EH (cell line): ENCODE measurements at regions not wholly inside any gene's neighbourhood (a gene's known extent, or its start where the extent isn't known, plus 50 kb on each side); places are given as distances from the start of the nearest gene placed in this dataset.
"Not testable (repeated sequence)": the region's sequence is repeated elsewhere in the genome, so short reads cannot be mapped to it uniquely, and the experiment has no call there.

Experiments
- DNase-seq: peaks from one replicate; pipeline ENCODE4 v3.0.0-alpha.2; 2015; ENCODE audit warnings: low read depth

DNA sequence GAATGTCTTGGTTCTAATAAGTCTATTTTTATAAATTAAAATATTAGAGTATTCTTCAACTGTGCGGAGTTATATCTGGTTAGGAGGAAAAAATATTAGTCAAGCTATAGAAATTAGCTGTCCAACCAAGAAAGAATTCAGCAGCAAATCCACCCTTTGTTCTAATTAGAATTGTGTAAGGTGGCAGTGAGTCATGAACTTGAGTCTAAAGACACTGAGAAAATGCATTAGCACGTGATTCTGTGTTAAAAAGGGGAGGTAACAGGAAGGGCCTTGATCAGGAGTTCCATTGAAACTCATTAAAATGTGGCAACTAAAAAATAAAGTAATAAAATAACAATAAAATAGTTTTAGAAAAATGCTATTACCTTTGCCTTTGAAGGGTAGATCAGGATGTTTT lies 398.2 kb upstream of the RGS18 start:
- DNase-seq = no peak

DNA sequence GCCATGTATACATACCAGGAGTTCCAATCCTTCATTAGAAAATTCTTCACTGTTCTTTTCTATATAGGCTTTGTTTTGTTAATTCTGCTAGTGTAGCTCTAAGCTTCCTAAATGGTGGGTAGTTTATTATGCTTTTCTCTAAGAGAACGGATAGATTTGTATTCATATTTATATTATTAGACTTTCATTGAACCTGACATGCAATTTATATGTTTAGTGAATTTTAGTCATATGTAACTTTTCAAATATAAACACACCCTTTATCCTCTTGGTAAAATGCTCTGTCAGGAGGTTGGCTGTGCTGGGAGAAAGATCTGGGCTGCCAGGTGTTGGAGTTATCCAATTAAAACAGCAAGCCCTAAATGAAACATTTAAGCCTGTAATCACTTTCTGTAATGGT lies 369.7 kb upstream of the RGS18 start:
- DNase-seq = no peak

DNA sequence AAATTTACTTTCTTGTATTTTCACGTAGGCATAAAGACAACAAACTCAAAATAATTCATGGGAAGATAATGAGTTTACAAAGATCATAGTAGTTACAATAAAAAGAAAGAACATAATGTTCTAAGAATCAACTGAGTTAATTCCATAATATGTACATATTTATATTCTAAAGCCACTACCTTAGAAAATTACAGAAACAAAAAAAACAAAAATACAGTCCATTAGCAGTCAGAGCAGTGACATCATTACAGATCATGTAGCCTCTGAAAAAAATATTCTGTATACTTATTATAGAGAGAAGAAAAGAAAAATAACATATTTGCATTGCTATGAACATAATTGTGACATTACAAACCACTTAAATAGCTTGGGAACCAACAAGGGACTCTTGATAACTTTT lies 360.1 kb upstream of the RGS18 start:
- no peak for DNase-seq

DNA sequence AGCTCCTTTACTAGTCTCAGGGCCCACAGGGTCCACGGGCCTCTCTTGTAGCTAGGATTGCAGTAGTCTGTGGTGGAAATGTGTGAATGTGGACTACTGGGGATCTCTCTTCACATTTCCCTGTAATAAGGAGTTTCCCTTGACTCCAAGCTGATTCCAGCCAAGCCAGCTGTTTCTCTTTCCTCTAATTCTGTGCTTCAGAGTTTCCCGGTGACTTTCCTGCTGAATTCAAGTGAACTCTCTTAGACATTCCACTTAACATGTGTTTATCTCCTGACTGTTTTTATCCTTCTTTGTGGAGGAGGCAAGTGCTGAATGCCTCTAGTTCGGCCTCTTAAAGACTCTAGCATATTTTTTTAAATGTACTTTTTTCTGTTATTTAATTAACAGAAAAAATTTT lies 354.0 kb upstream of the RGS18 start:
- no peak for DNase-seq

DNA sequence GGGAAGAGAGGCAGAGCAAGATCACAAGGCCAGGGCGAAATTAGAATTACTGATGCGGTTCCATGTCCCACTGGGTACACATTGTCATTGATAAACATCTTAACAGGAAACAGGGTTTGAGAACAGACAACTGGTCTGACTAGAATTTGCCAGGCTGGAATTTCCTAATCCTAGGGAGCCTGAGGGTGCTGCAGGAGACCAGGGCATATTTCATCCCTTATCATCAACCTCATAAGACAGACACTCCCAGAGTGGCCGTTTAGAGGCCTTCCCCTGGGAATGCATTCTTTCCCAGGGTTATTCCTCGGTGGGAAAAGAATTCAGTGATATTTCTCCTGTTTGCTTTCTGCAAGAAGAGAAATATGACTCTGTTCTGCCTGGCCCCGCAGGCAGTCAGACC lies 344.7 kb upstream of the RGS18 start:
- not testable (repeated sequence) for DNase-seq

DNA sequence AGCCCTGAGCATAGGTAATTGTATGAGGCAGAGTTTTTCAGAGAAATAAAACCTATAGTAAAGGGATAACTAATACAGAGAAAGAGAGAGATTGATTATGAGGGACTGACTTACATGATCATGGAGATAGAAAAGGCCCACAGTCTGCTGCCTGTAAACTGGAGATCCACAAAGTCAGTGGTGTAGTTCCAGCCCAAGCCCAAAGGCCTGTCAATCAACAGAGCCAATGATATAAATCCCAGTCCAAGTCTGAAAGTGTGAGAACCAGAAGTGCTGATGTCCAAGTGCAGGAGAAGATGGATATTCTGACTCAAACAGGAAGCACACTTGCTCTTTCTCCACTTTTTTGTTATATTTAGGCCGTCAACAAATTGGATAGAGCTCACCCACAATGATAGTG lies 340.1 kb upstream of the RGS18 start:
- no peak for DNase-seq

DNA sequence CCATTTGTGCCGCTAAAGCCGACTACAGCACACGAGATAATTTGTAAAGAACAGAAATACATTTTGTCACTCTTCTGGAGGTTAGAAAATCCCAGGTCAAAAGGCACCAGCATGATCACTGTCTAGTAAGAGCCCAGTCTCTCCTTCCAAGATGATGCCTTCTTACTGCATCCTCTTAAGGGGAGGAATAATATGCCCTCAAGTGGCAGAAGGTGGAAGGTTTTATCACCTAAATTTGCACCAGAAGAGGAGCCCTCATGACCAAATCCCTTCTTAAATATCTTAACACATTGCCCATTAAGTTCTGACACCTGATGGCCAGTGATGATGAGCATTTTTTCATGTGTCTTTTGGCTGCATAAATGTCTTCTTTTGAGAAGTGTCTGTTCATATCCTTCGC lies 326.7 kb upstream of the RGS18 start:
- DNase-seq = no peak

DNA sequence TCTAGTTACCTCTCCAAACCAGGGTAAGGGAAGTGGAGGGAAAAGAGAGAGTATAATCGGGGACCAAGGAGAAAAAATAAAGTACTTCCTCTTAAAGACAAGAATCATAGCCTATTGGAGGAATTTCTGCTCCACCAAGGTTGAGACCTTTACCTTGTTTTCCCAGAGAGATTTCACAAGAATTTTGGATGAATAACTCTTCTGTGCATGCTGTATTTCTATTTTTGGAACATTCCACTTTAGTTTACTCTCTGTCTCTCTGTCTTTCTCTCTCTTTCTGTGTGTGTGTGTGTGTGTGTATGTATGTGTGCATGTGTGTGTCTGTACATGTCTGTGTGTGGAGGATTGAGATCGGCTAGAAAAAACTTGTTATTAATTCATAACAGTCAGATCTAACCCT lies 318.4 kb upstream of the RGS18 start:
- DNase-seq = no peak

DNA sequence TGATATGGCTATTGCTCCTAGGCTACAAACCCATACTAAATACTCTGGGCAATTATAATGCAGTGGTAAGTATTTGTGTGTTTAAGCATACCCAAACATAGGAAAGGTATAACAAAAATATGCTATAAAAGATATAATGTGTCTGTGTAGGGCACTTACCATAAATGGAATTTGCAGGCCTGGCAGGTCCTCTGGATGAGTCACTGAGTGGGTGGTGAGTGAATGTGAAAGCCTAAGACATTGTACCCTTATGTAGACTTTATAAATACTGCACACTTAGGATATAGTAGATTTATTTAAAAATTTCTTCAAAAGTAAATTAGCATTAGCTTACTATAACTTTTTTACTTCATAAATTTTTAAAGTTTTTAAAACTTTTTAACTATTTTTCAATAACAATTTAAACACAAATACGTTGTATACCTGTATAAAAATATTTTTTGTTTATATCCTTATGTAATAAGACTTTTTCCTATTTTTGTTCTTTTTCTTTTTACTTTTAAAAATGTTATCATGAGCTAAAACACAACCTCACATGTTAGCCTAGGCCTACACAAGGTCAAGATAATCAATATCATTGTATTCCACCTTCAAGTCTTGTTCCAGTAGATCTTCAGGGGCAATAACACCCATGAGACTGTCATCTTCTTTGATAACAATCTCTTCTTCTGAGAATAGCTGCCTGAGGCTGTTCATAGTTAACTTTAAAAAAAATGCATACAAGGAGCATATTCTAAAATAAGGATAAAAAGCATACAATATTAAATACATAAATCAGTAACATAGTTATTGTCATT lies 306.3 kb upstream of the RGS18 start:
- no peak for DNase-seq

DNA sequence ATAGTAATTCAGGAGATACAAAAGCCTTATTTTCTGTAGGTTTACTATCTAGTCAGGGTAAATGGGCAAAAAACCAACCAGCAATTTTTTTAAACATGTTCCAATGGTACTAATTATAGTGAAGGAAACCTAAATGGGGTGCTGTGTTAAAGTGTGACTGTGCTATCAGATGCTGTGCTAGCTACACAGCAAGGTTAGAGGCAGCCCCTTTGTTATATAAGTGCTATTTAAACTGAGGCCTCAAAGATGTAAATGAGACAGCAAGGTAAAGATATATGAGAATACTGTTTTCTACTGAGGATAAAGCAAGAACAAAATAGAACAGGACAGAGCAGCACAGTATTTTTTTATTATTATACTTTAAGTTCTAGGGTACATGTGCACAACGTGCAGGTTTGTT lies 305.4 kb upstream of the RGS18 start:
- DNase-seq = no peak

DNA sequence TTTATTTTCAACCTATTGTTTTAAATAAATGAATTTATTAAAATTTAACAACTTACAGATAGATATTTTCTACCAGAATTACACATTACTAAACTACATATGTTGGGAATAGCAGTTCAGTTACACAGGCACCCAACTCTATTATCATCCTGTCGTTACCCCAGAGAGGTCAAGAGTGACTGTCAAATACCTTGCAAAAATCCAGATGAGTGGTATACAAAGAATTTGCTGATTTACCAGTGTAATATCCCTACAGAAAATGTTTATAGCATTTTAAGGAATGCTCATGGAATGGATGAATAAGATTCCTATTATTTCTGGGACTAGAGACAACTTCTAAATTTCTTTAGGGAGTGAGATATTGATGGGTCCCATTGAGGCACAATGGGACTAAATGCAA lies 300.7 kb upstream of the RGS18 start:
- DNase-seq = no peak

DNA sequence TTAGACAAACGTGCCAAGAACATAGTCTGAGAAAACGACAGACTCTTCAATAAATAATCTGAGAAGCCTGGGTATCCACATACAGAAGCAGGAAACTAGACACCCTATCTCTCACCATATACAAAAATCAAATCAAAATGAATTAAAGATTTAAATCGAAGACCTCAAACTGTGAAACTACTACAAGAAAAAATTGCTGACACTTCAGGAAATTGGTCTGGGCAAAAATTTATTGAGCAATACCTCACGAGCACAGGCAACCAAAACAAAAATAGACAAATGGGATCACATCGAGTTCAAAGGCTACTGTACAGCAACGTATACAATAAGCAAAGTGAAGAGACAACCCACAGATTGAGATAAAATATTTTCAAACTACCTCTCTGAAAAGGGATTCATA lies 292.8 kb upstream of the RGS18 start:
- DNase-seq = no peak

DNA sequence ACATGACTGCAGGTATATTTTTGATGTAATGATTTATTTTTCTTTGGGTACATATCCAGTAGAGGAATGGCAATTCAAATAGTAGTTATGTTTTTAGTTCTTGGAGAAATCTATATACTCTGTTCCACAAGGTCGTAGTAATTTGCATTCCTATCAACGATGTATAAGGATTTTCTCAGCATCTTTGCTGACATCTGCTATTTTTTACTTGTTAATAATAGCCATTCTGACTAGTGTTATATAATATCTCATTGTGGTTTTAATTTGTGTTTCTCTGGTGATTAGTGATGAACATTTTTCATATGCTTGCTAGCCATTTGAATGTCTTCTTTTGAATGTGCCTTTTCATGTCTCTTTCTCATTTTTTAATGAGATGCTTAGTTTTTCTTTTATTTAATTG lies 292.1 kb upstream of the RGS18 start:
- DNase-seq = no peak

DNA sequence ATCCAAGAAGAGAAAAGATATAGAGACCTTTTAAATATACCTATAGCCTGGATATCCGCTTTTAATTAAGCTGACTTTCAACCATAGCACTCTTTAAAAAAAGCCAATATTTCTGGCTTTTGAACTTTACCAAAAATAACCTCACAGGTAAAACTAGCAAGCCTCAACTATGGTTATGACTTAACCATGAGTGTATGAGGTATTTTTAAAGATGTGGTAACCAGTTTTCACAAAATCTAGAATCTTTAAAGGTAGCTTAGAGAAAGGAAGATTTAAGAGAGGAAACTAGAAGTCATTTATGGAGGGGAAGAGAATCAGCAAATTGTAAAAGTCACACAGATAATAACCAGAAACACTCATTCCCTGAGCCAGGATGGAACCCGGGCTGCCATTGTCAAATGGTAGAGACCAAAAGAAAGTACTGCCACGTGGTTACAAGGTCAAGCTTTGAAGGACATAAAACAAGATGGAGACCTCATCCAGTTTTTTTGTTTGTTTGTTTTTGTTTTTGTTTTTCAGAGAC lies 288.4 kb upstream of the RGS18 start:
- DNase-seq = no peak

DNA sequence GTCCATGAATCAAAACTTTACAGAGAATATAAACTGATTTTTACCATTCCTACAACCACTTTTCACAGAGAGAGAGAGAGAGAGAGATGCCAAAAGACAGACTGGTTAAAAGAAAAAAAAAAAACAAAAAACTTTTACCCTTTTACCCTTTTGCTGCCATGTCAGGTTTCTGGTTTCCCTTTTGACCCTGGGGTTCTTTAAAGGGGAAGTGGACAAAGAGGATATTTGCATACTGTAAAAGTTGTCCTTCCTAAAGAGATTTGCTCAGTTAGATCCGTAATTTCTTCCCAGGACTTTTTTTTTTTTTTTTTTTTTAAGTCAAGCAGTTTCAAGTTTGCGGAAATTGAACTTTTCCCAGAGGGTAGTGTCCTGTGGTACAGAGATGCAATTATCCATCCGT lies 287.8 kb upstream of the RGS18 start:
- DNase-seq = no peak

DNA sequence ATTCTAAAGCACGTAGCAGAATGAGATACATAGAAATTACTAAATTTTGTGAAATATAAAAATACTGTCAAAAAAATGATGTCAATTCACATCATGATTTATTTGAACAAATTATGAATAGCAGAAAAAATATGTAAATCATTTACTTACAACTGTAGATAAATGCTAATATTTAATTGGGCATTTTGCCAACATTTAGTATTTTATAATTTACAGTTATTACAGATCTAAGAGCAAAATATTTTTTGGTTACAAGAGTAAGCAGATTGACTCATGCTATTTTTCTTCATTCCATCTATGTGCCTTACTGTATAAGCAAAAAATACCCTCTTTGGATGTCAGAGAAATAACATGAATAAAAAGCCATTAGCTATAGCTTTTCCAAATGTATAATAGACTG lies 282.3 kb upstream of the RGS18 start:
- no peak for DNase-seq

DNA sequence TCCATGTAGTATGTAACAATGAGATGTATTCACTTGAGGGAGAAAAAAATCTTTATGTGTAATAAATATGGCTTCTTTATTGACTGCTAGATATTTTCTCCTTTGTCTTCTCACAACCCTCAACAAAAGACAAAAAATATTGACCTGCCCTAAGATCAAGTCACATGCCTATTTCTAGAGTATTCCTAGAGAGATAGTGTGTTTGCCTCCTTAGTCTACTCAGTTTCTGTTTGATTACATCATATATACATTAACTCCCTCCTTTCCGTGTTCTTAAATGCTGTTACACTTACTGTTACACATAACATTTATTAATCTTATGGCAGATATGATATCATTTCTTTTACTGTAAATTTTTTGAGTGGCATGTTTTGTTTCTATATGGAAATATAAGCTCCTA lies 281.6 kb upstream of the RGS18 start:
- DNase-seq = no peak

DNA sequence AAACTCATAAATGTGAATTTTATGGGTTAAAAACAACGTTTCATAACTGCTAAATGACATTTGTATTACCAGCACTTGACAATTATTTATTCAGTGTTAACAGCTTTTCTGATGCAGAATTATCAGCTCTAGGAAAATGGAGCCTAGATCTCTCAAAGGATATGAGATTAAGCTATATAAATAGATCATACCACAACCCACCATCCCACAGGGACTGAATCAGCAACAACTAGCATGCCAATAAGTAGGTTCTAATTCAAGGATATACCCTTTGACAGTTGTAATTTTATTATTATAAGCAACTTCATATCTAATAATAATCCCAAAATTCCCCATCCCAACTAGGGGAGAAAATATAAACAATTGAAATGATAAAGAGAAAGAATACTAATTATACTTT lies 275.4 kb upstream of the RGS18 start:
- no peak for DNase-seq

DNA sequence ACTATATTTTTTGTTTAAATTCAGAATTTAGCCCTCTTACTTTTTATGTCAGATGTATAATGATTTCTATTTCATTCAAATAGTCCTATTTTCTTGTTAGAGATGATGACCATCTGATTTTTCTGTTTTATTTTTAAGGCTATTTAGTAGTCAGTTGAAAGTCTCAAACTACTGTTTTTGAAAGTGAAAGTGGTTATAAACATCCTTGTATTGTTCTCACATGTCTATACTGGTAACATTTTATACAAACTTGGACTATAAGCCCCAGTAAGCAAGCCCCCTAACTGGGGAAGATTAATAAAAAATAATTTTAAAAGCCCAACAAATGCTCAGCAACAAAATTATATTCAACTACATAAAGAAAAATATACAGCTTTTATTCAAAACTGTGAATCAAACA lies 271.3 kb upstream of the RGS18 start:
- no peak for DNase-seq

DNA sequence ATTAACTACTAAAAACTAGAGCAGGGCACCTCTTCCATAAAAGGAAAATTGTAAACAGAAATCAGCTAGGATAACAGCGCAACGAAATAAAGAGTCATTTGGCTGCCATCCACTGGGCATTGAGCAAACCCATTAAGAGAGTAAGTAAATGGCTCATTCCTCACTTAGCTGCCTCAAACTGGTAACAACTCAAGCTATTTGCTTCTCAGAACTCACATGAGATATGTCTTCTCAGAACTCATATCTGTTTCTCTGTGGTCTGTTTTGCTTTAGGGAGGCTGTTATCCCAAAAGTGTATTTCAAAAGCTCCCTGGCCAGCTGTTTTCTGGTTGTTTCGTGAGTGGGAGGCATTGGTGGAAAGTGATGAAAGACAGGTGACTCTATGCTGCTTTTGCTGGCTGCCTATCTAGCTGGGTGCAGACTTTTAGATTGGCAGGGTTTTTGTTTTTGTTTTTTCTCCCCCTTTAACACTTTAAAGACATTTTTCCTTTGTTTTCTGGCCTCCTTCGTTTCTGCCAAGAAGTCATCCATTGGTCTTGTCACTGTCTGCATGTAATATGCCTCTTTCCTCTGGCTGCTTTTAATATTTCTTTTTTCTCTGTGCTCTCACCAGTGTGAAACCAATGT lies 269.2 kb upstream of the RGS18 start:
- no peak for DNase-seq

DNA sequence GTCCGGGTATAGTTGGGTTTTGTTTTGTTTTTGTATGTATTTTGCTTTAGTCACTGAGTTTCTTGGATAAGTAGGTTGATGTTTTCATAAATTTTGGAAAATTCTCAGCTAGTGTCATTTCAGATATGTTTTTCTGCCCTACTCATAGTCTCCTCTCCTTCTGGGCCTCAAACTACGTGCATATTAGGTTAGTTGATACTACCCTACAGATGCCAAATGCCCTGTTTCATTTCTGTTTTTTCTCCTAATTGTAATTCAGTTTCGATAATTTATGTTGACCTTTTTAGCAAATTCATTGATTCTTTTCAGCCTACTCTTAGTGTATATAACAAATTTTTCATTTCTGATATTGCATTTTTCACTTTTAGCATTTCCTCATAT lies 268.6 kb upstream of the RGS18 start:
- DNase-seq = no peak

DNA sequence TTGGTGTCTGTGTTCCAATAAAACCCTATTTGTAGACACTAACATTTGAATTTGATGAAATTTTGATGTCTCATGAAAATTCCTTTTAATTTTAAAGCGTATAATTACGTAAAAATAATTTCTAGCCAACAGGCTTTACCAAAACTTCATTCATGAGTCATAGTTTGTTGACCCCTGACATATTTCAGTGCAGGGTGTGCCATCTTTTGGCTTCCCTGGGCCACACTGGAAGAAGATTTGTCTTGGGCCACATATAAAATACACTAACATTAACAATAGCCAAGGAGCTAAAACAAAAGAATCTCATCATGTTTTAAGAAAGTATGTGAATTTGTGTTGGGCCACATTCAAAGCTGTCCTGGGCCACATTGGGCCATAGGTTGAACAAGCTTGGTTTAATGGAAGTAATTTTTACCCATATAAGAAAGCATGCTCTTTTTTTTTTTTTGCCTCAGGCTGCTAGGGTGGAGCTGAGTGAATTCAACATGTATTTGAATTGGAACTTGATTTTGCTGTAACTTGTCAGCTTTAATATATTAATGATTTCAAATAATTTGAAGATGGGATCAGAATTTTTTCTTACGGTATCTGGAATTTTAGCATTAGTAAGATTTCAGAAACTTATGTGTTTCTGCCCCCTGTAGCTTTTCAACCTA lies 267.7 kb upstream of the RGS18 start:
- no peak for DNase-seq

DNA sequence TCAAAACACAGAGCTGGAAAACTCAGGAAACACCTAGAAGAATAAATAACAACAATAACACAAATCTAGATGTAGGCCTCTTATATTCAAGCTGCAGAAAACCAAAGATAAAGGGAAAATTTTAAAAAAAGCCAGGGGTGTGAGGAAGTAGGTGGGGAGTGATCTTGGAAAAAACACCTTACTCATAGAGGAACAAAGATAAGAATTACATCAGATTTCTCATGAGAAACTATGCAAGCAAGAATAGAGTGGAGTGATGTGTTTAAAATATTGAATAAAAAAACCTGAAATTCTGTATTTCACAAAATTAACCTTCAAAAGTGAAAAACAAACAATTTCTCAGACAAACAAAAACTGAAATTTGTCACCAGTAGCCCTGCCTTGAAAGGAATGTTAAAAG lies 265.5 kb upstream of the RGS18 start:
- no peak for DNase-seq
